ENCODE measurements at regions not wholly inside any gene's neighbourhood (a gene's known extent, or its start where the extent isn't known, plus 50 kb on each side); places are given as distances from the start of the nearest gene placed in this dataset.

DNA sequence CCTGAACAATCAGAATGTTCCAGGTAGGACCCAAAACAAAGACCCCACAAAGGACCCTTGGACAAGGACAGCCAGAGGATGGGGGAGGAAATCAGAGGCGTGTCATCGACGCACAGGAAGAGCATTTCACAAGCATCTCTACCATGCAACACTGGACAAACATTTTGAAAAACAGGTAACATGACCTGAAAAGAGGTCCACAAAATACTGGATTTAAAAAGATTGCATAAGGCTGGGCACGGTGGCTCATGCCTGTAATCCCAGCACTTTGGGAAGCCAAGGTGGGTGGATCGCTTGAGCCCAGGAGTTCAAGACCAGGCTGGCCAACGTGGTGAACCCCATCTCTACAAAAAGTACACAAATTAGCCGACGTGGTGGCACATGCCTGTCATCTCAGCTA, 60.5 kb upstream of the RNF32 start:
- Histone ChIP-seq H2AFZ (no peak overlapping the region), H3K27ac (no peak overlapping the region), H3K4me3 (no peak overlapping the region), H3K4me2 (ENCODE audit: unreplicated experiment) (no peak overlapping the region), H3K9me2 (ENCODE audit: insufficient read depth) (no peaks in the 10 kb centered on the region), H3K4me1 (ENCODE audit: insufficient read depth) (no peaks in the 10 kb centered on the region), H3K9ac (no peak overlapping the region), H3K36me3 (ENCODE audit: low read depth) (no peaks in the 10 kb centered on the region), H4K20me1 (ENCODE audit: insufficient read depth) (no peaks in the 10 kb centered on the region), H3K27me3 (replicated peaks; ENCODE audit: insufficient read depth) (no peaks in the 10 kb centered on the region), H3K79me2 (ENCODE audit: insufficient read depth) (no peaks in the 10 kb centered on the region), H3K9me3 (ENCODE audit: low read depth) (no peaks in the 10 kb centered on the region), H3F3A (ENCODE audit: insufficient read depth) (no peaks in the 10 kb centered on the region)
- TF ChIP-seq EZH2 (IDR thresholded peaks at IDR 0.05; ENCODE audit: insufficient read depth, poor library complexity, severe bottlenecking): no peak
- no peak for TF ChIP-seq EZH2phosphoT487 (IDR thresholded peaks at IDR 0.05; ENCODE audit: insufficient read depth, low read depth)
- 53 to 58% methylated on average over 8 of the region's 8 CpGs for WGBS, 2 experiments (ENCODE audit: low coverage in 1 of 2, low lambda C conversion rate in 2 of 2, missing lambda C conversion rate in 2 of 2)
- in situ Hi-C loops (cut with MboI): no loop called here
- DNase-seq: no peak

GRCh38 chr7:156579566-156579965, 61.0 kb upstream of the RNF32 start:
- Histone ChIP-seq H3K4me1 (ENCODE audit: insufficient read depth) (no peaks in the 10 kb centered on the region), H3K27ac (no peak overlapping the region), H3K4me2 (ENCODE audit: unreplicated experiment) (no peak overlapping the region), H3K9ac (no peak overlapping the region), H3K9me2 (ENCODE audit: insufficient read depth) (no peaks in the 10 kb centered on the region), H3K27me3 (replicated peaks; ENCODE audit: insufficient read depth) (no peaks in the 10 kb centered on the region), H3K9me3 (ENCODE audit: low read depth) (no peaks in the 10 kb centered on the region), H3K4me3 (no peak overlapping the region), H3K36me3 (ENCODE audit: low read depth) (no peaks in the 10 kb centered on the region), H3F3A (ENCODE audit: insufficient read depth) (no peaks in the 10 kb centered on the region), H2AFZ (no peak overlapping the region), H3K79me2 (ENCODE audit: insufficient read depth) (no peaks in the 10 kb centered on the region), H4K20me1 (ENCODE audit: insufficient read depth) (no peaks in the 10 kb centered on the region)
- no peak for DNase-seq
- WGBS, 2 experiments (ENCODE audit: low coverage in 1 of 2, low lambda C conversion rate in 2 of 2, missing lambda C conversion rate in 2 of 2): 48 to 52% methylated on average over 6 to 8 of the region's 8 CpGs
- TF ChIP-seq EZH2 (IDR thresholded peaks at IDR 0.05; ENCODE audit: insufficient read depth, poor library complexity, severe bottlenecking) (no peak), EZH2phosphoT487 (IDR thresholded peaks at IDR 0.05; ENCODE audit: insufficient read depth, low read depth) (no peak)
- in situ Hi-C loops (cut with MboI): no loop called here

- no peak for TF ChIP-seq EZH2phosphoT487 (IDR thresholded peaks at IDR 0.05; ENCODE audit: insufficient read depth, low read depth)
- no peak for TF ChIP-seq EZH2 (IDR thresholded peaks at IDR 0.05; ENCODE audit: insufficient read depth, poor library complexity, severe bottlenecking)
- Histone ChIP-seq H3K9me3 (ENCODE audit: low read depth) (no peaks in the 10 kb centered on the region), H3K9me2 (ENCODE audit: insufficient read depth) (no peaks in the 10 kb centered on the region), H3F3A (ENCODE audit: insufficient read depth) (no peaks in the 10 kb centered on the region), H3K36me3 (ENCODE audit: low read depth) (no peaks in the 10 kb centered on the region), H4K20me1 (ENCODE audit: insufficient read depth) (no peaks in the 10 kb centered on the region), H3K27me3 (replicated peaks; ENCODE audit: insufficient read depth) (no peaks in the 10 kb centered on the region), H3K4me2 (ENCODE audit: unreplicated experiment) (no peak overlapping the region), H2AFZ (no peak overlapping the region), H3K27ac (no peak overlapping the region), H3K79me2 (ENCODE audit: insufficient read depth) (no peaks in the 10 kb centered on the region), H3K9ac (no peak overlapping the region), H3K4me3 (no peak overlapping the region), H3K4me1 (ENCODE audit: insufficient read depth) (no peaks in the 10 kb centered on the region)
- 33 to 39% methylated on average over 3 to 8 of the region's 8 CpGs for WGBS, 2 experiments (ENCODE audit: low coverage in 1 of 2, low lambda C conversion rate in 2 of 2, missing lambda C conversion rate in 2 of 2)
- no peak for DNase-seq
- in situ Hi-C loops (cut with MboI): no loop called here
Measured at GRCh38 chr7:156578978-156579430, 61.6 kb upstream of the RNF32 start.

DNA sequence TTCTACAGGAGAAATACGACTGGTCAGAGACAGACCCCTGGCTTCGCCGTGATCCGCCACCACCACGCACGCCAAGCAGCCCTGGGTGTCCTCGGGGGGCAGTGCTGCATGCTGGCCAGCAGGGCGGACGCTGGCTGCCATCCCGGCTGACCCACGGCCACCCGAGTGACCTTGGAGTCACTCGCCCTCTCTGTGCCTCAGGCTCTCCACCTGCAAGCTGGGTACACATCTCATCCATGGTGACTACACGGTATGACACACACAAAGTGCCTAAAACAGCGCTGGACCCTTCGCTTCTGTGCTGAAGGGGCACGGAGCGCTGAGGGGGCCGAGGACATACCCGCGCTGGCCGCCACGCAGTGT, 62.0 kb upstream of the RNF32 start:
- Histone ChIP-seq H3K9me2 (ENCODE audit: insufficient read depth) (no peaks in the 10 kb centered on the region), H3K79me2 (ENCODE audit: insufficient read depth) (no peaks in the 10 kb centered on the region), H3K27me3 (replicated peaks; ENCODE audit: insufficient read depth) (no peaks in the 10 kb centered on the region), H4K20me1 (ENCODE audit: insufficient read depth) (no peaks in the 10 kb centered on the region), H3K9ac (no peak overlapping the region), H3K27ac (no peak overlapping the region), H3K4me1 (ENCODE audit: insufficient read depth) (no peaks in the 10 kb centered on the region), H3K4me2 (ENCODE audit: unreplicated experiment) (no peak overlapping the region), H3K4me3 (no peak overlapping the region), H3K9me3 (ENCODE audit: low read depth) (no peaks in the 10 kb centered on the region), H3F3A (ENCODE audit: insufficient read depth) (no peaks in the 10 kb centered on the region), H2AFZ (no peak overlapping the region), H3K36me3 (ENCODE audit: low read depth) (no peaks in the 10 kb centered on the region)
- TF ChIP-seq EZH2phosphoT487 (IDR thresholded peaks at IDR 0.05; ENCODE audit: insufficient read depth, low read depth) (no peak), EZH2 (IDR thresholded peaks at IDR 0.05; ENCODE audit: insufficient read depth, poor library complexity, severe bottlenecking) (no peak)
- in situ Hi-C loops (cut with MboI): no loop called here
- WGBS, 2 experiments (ENCODE audit: low coverage in 1 of 2, low lambda C conversion rate in 2 of 2, missing lambda C conversion rate in 2 of 2): 66% methylated on average over 23 of the region's 23 CpGs
- DNase-seq: no peak

Data from GM23248 (cell line).